ENCODE measurements at regions not wholly inside any gene's neighbourhood (a gene's known extent, or its start where the extent isn't known, plus 50 kb on each side); places are given as distances from the start of the nearest gene placed in this dataset.
"Not testable (repeated sequence)": the region's sequence is repeated elsewhere in the genome, so short reads cannot be mapped to it uniquely, and the experiment has no call there.

GRCh38 chr5:87105577-87105976 is 162.1 kb upstream of the RASA1 start:
- DNase-seq (ENCODE audit: low read depth in 2 of 2) = no peak

DNA sequence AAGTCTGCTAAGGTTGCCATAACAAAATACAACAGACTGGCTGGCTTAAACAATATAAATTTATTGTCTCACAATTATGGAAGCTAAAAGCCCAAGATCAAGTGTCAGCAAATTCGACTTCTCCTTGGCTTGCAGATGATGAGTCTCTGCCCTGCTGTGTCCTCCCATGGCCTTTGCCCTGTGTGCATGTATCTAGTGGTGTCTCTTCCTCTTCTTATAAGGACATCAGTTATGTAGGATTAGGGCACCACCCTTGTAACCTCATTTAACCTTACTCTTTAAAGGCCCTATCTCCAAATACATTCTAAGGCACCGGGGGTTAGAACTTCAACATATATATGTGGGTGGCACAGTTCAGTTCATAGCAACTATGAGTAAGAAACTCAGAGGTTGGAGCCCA is 157.9 kb upstream of the RASA1 start:
- no peak for DNase-seq (ENCODE audit: low read depth in 2 of 2)

DNA sequence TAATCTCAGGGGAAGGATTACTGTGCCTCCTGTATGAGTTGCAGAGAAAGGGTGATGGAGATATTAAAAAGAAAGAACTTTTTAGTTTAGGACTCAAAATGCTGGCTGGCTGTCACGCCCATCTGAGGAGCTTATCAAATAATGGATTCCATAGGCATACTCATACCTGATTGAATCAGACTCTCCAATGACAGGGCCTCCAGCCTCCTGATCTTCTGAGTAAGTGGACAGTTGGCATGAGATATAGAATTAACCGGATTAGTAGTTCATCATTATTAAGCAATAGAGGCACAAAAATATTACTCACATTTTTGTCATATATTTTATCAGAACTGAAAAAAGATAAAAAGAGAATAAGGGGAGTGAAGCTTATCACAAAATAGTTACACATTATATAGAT is 157.0 kb upstream of the RASA1 start:
- no peak for DNase-seq (ENCODE audit: low read depth in 2 of 2)

GRCh38 chr5:87113861-87114260 is 153.8 kb upstream of the RASA1 start:
- DNase-seq (ENCODE audit: low read depth in 2 of 2) = no peak

DNA sequence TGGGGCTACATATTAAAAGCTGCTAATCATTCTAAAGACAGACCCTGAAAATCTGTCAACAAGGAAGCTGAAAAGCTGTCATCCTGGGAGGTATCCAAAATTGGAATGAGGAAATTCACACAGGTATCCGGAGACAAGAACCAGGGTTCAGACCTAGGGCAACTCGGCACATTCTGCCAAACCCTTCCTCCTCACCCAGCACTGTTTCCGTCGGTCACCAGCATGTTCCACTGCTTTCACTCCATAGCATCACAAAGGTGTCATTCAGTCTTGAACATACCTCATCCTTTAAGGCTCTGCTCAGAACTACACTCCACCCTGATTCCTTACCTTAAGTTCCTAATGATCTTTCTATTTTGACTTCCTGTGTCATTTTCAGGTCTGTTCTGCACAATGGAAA is 153.1 kb upstream of the RASA1 start:
- no peak for DNase-seq (ENCODE audit: low read depth in 2 of 2)

DNA sequence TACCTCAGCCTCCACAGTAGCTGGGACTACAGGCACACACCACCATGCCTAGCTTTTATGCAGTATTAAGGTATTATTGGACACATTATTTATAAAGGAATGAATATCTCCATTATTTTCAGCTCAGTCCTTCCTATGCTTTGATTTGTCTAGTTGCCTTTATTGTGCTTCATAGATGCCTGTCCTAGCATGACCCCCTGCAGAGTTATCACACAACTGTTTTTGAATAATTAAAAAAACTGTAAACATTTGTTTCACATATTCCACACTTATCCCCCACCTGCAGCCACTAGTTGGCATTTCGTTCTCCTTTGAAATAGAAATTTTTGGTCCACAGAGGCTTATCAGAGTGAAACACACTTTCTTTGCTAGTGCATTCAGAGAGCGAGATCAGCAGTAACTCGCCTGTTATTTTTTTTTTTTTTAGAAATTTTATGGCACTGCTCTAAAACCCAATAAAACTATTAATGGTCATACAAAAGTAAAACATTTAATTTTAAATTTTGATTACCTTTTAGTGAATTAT is 151.8 kb upstream of the RASA1 start:
- no peak for DNase-seq (ENCODE audit: low read depth in 2 of 2)

GRCh38 chr5:87116825-87117512 is 150.7 kb upstream of the RASA1 start:
- no peak for DNase-seq (ENCODE audit: low read depth in 2 of 2)

GRCh38 chr5:87119588-87119987 is 148.1 kb upstream of the RASA1 start:
- DNase-seq (ENCODE audit: low read depth in 2 of 2) = no peak

- no peak for DNase-seq (ENCODE audit: low read depth in 2 of 2)
Measured at GRCh38 chr5:87120518-87121303, 147.0 kb upstream of the RASA1 start.

- DNase-seq (ENCODE audit: low read depth in 2 of 2) = peak in 1 of 2 donors; percentile 9
Measured at GRCh38 chr5:87121304-87122150, 146.2 kb upstream of the RASA1 start.

DNA sequence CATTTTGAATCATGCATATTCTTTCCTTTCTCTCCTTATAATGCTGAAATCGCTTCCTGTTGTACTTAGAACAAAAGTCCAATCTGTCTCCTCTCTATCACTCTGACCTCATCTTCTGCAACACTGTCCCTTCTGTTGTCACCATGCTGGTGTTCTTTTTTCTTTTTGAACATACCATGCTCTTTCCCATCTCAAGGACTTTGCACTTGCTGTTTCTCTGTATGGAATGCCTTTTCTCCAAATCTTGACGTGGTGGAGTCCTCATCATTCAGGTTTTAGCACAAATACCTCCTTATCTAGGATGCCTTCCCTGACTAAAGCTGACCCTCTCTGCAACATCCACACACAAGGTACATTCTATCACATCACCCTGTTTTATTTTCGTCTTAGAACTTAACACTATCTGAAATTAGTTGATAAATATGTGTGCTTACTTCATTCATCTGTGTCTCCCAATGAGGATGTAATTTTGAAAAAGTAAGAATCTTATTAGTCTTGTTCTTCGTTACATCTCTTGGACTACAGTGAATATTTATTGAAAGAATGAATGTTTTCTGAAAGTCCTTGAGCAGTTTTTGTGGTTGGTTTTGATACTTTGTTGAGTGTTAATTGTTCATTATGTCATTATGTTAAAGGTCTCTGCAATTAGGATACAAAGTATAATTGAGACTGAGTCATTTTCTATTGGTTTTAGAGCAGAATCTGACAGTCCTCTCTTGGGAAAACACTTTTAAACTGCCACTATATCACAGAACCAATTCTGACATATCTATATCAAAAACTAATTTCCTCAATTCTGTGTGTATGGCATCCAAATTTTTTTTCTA is 145.3 kb upstream of the RASA1 start:
- no peak for DNase-seq (ENCODE audit: low read depth in 2 of 2)

GRCh38 chr5:87125766-87126165 is 141.9 kb upstream of the RASA1 start:
- no peak for DNase-seq (ENCODE audit: low read depth in 2 of 2)

GRCh38 chr5:87126869-87127268 is 140.8 kb upstream of the RASA1 start:
- no peak for DNase-seq (ENCODE audit: low read depth in 2 of 2)

GRCh38 chr5:87127426-87127825 is 140.3 kb upstream of the RASA1 start:
- DNase-seq (ENCODE audit: low read depth in 2 of 2) = no peak

- DNase-seq (ENCODE audit: low read depth in 2 of 2) = no peak
Measured at GRCh38 chr5:87127956-87128687, 139.6 kb upstream of the RASA1 start.

GRCh38 chr5:87129046-87129445 is 138.6 kb upstream of the RASA1 start:
- no peak for DNase-seq (ENCODE audit: low read depth in 2 of 2)

- DNase-seq (ENCODE audit: low read depth in 2 of 2) = no peak
Measured at GRCh38 chr5:87132696-87133095, 135.0 kb upstream of the RASA1 start.

- not testable (repeated sequence) for DNase-seq (ENCODE audit: low read depth in 2 of 2)
Measured at GRCh38 chr5:87134513-87134912, 133.2 kb upstream of the RASA1 start.

GRCh38 chr5:87136096-87136495 is 131.6 kb upstream of the RASA1 start:
- no peak for DNase-seq (ENCODE audit: low read depth in 2 of 2)

GRCh38 chr5:87136733-87137132 is 130.9 kb upstream of the RASA1 start:
- DNase-seq (ENCODE audit: low read depth in 2 of 2) = no peak

- DNase-seq (ENCODE audit: low read depth in 2 of 2) = no peak
Measured at GRCh38 chr5:87137283-87137682, 130.4 kb upstream of the RASA1 start.
